Endometrial microvascular endothelial cells (primary cell): ENCODE measurements at regions not wholly inside any gene's neighbourhood (a gene's known extent, or its start where the extent isn't known, plus 50 kb on each side); places are given as distances from the start of the nearest gene placed in this dataset.
"Not testable (repeated sequence)": the region's sequence is repeated elsewhere in the genome, so short reads cannot be mapped to it uniquely, and the experiment has no call there.

Source experiments
- in situ Hi-C: cut with HindIII; loops from 2 replicates; pipeline ENCODE4 v1.10.0; 2017; ENCODE audit warnings: low sequenced_read_pairs, low pct_unique_long_range_greater_than_20kb; ENCODE audit errors: inconsistent ontology term

DNA sequence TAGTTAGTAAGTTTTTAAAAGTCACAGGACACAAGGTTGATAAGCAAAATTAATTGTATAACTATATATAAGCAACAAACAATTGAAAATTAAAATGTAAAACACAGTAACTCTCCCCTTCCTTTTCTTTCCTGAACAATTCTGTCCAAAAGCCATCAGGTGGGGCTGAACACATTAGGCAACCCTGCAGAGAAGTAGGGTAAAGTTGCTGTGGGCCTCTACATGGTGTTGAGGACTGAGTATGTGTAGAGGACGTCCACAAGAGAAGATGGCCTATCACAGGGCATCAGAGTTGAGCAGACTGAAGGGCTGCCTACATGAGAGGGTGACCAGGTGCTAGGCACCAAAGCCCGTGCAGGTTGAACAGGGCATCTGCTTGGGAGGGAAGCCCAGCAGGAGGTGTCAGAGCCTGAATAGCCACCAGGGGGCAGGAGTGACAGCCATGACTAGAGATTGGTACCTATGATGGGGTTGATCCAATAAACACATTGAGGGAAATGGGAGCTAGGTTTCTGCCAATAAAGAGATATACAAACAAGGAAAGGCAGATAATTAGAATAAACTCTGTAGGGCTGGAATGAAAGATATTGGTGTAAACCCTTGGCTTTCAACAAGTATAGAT is 415.1 kb downstream of the NPIPA8 start:
- in situ Hi-C loops: no loop called here

DNA sequence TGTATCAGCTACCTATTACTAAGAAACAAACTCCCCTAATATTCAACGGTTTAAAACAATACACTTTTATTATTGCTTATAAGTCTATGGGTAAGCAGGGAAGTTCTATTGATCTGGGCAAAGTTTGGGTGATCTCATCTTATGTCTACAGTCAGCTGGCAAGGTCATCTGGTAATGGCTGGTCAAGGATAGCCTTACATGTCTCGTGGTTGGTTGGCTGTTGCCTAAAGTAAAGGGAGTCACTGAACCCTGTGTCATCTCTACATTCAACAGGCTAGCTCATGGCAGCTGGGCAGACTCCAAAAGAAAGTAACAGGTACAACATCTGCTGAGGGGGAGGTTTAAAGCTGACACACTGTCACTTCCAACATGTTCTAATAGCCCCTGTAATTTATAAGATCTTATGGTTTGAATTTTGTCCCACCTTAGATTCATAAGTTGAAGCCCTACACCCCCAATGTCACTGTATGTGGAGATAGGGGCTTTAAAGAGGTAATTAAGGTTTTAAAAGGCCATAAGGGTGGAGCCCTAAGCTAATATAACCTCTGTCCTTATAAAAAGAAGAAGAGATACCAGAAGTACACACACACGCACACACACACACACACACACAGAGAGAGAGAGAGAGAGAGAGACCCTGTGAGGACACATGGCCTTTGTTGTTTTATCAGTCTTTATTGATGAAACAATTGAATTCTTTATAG is 419.1 kb downstream of the NPIPA8 start:
- in situ Hi-C loops: no loop called here

DNA sequence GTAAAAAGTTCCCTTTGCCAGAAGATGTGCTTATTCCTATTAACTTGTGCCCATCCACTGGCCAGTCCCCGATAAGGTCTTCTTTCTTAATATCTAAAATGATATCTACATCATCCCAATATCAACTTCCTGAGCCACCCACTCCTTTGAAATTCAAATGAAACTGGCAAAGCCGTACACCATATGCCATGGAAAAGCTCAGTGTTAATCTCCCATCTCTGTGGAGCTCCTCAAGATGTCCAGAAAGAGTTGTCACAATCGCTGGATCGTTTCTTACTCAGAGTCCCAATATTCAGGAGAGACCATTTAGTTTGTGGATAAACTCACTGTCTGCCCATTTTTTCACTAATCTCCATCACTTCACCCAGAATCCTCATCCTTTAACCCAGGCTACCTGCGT is 420.7 kb downstream of the NPIPA8 start:
- in situ Hi-C loops: no loop called here

DNA sequence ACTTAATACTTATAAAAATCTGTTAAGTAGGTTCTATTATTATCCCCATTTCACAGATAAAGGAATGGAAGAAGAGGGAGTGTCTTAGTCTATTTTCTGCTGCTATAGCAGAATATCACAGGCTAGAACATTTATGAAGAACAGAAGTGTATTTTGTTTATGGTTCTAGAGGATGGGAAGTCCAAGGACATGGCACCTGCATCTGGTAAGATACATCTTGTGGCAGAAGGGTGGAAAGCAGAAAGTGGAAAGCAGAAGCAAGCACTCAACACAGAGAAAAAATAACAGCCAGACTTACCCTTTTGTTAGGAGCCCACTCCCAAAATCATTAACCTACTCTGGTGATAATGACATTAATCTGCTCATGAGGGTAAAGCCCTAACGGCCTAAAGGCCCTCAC is 422.4 kb downstream of the NPIPA8 start:
- in situ Hi-C loops: no loop called here

DNA sequence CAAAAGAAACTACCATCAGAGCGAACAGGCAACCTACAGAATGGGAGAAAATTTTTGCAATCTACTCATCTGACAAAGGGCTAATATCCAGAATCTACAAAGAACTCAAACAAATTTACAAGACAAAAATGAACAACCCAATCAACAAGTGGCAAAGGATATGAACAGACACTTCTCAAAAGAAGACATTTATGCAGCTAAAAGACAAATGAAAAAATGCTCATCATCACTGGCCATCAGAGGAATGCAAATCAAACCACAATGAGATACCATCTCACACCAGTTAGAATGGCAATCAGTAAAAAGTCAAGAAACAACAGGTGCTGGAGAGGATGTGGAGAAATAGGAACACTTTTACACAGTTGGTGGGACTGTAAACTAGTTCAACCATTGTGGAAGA is 425.0 kb downstream of the NPIPA8 start:
- in situ Hi-C loops: not testable (repeated sequence)

DNA sequence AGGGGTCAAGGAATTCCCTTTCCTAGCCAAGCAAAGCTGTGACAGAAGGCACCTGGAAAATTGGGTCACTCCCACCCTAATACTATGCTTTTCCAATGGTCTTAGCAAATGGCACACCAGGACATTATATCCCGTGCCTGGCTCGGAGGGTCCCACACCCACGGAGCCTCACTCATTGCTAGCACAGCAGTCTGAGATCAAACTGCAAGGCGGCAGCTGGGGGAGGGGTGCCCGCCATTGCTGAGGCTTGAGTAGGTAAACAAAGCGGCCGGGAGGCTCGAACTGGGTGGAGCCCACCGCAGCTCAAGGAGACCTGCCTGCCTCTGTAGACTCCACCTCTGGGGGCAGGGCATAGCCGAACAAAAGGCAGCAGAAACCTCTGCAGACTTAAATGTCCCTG is 429.9 kb downstream of the NPIPA8 start:
- in situ Hi-C loops: not testable (repeated sequence)

DNA sequence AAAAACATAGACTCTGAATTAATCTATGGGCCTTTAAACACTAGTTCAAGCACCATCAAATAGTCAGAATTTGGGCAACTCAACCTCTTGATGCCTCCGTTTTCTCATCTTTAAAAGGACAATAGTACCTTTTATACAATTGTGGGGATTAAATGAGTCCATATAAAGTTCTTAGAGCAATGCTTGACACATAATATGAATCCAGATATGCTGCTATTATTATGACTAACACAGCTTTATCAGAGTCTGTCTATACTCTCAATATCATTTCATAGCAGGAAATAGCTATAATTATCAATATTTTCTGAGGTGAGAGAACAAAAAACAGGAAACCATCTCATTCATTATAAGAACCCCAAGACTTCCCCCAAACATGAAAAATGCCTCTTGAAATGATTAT is 430.5 kb upstream of the XYLT1 start:
- in situ Hi-C loops: no loop called here

DNA sequence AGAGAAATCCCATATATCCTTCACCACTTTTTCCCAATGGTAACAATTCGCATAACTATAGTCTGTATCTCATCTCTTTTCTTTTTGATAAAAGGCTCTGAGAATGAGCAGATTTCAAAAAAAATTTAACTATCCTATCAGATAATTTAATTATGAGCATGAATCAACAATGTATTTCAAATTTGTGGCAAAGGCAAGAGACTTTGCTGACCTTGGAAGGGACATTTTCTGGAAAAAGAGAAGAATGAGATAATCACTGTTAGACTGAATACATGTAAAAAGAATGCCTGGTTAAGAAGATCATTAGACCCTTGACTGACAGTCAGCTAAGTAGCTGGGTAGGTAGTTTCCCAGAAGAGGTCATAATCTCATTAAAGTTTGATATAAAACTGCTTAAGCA is 428.4 kb upstream of the XYLT1 start:
- in situ Hi-C loops: no loop called here

DNA sequence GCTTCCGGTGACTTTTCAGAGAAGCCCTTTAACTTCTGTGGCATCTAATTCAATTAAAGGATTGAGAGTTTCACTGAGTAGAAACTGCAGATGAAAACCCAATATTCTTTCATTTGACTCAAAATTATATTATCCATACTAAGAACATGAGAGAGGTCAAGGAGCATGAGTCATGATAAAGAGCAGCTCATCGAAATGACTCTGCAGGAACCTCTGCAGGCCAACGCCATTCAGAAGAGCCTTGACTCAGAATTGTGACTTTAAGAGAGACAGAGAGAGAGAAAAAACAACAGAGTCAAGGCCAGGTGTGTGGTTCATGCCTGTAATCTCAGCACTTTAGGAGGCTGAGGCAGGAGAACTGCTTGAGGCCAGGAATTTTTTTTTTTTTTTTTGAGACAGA is 417.2 kb upstream of the XYLT1 start:
- in situ Hi-C loops: no loop called here

DNA sequence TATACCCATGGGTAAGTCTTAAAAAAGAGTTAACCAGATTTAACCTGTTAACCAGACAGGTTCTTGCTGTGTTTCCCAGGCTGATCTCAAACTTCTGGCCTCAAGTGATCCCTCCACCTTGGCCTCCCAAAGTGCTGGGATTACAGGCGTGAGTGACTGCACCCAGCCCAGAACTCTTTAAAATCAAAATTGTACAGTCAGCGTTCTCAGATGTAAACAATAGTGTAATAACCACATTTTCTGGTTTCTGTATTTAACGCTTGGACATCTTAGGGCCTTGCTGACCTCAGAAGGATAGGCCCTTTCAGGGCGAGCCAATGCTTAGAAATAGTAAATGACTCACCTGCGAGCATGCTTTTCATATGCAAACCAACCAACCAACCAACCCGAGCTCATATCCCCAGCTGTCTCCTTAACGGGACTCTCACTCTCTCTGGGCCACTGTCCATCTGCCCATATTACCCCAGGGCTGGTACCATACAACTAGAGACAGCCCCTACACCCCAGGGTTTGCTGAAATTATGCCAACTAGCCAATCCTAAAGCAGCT is 415.0 kb upstream of the XYLT1 start:
- in situ Hi-C loops: no loop called here

DNA sequence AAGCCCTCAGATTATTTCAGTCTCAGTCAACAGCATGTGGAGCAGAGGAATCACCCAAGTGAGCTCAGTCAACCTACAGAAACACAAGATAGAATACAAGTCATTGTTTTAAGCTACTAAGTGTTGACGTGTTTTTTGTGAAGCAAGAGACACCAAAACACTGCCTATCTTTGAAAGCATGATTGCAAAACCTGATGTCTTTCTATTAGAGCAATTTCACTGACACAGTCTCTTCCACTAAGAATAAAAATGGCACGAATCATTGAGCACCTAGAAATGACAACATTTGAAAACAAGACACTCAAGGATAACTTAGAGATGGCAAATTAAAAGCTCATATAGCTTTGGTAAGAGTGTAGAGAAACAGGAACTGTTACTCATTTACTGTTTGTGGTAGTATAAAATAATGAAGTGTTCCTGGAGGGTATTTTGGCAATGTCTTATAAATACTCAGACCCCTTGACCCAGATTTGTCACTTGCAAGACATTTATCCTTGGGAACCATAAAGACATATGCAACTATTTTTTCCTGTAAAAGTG is 407.1 kb upstream of the XYLT1 start:
- in situ Hi-C loops: no loop called here

DNA sequence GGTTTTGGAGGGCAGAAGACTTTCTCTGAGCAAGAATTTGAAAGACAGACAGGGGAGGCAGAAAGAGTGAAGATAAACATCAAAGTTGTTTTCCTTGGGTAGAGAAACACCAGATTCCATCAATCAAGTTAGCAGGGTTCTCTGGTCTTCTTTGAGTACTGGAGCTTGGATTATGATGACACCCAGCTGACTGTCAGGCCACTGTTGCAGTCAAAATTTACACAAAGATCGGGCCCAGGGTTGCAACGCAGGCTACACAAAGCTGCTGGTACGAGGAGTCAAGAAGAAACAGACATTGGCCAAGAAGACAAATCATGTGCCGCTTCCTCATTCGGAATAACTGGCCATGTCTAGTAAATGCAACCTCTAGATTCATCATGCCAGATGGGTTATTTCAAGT is 396.2 kb upstream of the XYLT1 start:
- in situ Hi-C loops: no loop called here

DNA sequence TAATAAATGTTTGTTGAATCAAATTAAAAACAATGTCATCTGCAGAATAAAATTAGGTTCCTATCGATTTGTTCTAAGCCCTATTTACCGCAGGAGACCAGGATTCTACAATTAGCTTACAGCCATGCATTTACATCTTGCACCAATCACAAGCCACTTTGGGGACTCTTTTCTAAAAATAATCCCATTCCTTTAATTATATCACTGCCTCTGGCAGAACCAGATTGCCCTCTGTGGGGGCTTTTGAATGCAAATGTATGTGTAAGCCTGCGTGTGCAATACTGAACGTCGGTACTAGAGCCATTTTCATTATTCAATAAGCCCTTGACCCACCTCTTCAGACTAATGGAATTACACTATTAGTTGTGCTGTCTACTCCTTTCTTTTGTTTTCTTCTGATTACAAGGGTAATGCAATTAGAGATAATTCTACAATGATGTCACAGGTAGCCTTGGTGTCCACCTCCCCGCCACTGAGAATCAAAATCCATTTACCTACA is 391.3 kb upstream of the XYLT1 start:
- in situ Hi-C loops: no loop called here

DNA sequence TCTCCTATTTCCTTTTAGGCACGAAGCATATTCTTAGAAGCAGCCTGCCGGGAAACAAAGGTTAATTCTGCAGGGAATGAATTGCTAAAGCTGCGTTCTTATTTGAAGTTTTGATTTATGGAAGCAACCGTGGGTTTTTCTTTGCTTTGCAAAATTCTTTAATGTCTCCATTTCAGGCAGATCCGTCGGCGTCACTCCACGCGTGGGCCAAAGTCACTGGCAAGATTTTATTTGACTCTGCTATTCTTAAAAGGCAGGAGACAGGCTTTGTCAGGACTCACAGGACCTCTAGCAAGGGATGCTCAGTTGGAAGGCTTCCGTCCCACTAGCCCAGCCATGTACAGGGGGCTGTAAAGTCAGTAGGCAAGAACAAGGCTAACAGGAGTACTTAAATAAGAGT is 387.3 kb upstream of the XYLT1 start:
- in situ Hi-C loops: no loop called here

DNA sequence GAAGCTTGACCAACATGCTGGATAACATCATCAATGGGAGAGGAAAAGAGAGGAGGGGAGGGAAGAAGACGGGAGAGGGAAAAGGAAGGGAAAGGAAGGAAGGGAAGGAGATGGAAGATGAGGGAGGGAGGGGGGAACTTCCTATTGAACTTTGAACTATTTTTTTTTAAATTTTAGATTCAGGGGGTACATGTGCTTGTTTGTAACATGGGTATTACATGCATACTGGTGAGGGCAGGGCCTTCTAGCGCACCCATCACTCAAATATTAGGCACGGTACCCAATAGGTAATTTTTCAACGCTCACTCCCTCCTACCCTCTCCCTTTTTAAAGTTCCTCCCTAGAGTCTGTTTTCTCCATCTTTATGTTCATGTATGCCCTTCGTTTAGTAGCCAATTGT is 383.2 kb upstream of the XYLT1 start:
- in situ Hi-C loops: no loop called here

DNA sequence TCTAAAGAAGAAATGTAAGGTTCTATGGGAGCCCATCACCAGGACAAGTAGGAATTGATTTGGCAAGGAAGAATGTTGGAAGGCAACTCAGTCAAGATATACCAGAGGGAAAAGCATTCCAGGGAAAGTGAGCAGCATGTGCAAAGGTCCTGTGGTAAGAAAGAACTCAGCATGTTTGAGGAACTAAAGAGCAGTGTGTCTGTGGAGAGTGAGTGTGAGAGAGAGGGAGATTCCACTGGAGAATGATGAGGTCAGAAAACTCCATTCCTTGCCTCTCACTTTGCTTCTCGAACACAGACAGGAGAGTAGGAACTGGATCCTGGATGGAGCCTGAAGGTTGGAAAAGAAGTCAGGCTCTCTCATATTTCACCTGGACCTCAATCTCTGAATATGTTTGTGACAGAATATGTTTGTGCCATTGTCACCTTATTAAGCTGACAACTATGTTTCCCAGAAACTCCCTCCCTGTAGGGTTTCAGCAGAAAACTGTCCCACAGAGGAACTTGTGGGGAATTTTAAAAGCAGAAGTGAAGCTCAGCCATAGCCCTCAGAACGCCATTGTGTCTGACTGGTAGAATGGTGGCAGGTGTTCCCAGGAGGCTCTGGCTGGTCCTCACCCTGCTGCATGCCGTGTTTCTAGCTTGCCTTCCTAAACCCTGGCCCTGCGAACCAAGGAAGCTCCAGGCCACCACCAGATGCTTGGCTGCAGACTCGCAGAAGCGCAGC is 382.4 kb upstream of the XYLT1 start:
- in situ Hi-C loops: no loop called here

DNA sequence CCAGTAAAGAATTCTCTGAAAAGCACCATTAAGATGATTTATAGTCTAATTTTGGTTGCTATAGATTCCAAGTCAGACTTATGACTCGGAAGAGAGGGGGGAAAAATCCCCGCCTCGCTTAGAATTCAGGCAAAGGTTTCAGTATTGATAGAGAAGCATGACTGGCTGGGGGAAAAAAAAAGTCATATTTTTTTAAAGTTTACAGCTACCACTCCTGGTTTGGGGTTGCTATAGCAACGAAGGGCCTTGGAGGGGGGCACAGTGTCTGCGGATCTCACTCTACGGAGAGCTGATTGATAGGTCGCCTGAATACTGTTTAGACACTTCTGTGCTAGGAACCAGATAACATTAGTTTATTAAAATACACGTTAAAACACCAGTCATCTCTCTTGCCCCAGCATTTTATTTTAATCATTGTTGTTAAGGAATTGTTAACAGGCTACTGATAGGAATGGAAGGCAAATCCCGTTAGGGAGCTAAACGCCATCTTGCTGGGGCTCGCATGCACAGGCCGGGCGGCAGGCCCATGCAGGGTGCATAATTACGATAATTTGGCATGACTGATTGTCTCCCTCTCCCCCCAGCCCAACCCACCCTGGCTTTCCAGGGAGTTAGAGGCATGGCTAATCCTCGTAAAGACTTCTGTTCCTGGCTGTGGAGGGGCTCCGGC is 380.0 kb upstream of the XYLT1 start:
- in situ Hi-C loops: no loop called here

DNA sequence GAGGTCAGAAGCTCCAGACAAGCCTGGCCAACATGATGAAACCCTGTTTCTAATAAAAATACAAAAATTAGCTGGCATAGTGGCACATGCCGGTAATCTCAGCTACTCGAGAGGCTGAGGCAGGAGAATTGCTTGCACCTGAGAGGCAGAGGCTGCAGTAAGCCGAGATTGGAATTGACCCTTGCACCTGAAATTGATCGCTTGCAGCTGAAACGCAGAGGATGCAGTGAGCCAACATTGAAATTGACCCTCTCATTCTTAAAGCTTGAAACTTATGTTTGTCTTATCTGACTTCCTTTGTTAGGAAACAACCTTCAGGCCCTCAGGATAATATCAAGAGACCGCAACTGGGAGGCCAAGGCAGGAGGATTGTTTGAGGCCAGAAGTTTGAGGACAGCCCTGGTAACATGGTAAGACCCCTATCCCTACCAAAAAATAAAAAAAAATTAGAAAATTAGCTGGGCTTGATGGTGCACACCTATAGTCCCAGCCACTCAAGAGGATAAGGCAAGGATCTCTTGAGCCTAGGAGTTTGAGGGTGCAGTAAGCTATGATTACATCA is 376.6 kb upstream of the XYLT1 start:
- in situ Hi-C loops: no loop called here

DNA sequence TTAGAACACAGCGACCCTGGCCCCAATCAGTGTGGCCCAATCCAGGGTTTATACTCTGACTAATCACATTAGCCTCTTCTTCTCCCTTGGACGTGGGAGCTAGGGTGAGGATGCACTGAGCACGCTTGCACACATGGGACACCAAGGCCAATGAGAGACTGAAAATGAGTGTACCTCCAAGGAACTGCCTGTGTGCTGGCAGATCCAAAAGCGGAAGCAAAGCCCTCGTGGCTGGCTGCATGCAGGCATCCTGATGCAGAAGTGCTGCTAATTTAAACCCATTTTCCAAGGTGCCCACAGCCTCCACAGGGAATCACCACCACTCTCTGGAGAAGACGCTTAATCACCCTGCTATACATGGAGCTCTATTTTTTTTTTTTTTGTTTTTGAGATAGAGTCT is 375.3 kb upstream of the XYLT1 start:
- in situ Hi-C loops: no loop called here
